ENCODE measurements at regions not wholly inside any gene's neighbourhood (a gene's known extent, or its start where the extent isn't known, plus 50 kb on each side); places are given as distances from the start of the nearest gene placed in this dataset.
"Not testable (repeated sequence)": the region's sequence is repeated elsewhere in the genome, so short reads cannot be mapped to it uniquely, and the experiment has no call there.

DNA sequence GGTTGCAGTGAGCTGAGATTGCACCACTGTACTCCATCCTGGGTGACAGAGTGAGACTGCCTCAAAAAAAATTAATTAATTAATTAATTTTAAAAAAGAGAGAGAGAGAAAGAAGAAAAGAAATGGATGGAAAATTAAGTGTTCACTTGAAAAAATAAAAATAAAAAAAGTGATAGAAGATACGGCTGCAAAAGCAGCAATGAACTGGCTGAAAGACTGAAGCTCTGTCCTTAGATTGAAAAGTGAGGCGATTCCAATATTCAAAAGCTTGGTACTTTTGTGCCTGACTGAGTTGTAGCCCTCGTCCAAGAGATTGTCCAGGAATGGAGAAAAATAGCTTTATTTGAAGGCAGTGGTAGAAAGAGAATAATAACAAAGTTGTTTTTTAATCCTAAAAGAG lies 154.6 kb downstream of the ADSS2 start:
- no peak overlapping the region for H3K4me3 Mint-ChIP-seq
- no peak for DNase-seq
- H3K27me3 Mint-ChIP-seq, result no peaks in the 10 kb centered on the region
- intact Hi-C loops (cut with micrococcal nuclease), result no loop called here
- ChIA-PET CTCF (interaction anchor here (1.0 to 1.2 kb wide), 3 partner anchors 11 to 118 kb away, joined by 3 read pairs; no protein-coding TSS in a partner anchor), POLR2A (no interaction called here)
- H3K36me3 Mint-ChIP-seq (ENCODE audit: low read depth), result no peaks in the 10 kb centered on the region
- peaks cover 5% of the 10 kb centered on the region for H3K4me1 Mint-ChIP-seq (ENCODE audit: low read depth)
- H3K9me3 Mint-ChIP-seq, result no peaks in the 10 kb centered on the region
- TF ChIP-seq, protein P1, sequence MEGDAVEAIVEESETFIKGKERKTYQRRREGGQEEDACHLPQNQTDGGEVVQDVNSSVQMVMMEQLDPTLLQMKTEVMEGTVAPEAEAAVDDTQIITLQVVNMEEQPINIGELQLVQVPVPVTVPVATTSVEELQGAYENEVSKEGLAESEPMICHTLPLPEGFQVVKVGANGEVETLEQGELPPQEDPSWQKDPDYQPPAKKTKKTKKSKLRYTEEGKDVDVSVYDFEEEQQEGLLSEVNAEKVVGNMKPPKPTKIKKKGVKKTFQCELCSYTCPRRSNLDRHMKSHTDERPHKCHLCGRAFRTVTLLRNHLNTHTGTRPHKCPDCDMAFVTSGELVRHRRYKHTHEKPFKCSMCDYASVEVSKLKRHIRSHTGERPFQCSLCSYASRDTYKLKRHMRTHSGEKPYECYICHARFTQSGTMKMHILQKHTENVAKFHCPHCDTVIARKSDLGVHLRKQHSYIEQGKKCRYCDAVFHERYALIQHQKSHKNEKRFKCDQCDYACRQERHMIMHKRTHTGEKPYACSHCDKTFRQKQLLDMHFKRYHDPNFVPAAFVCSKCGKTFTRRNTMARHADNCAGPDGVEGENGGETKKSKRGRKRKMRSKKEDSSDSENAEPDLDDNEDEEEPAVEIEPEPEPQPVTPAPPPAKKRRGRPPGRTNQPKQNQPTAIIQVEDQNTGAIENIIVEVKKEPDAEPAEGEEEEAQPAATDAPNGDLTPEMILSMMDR (IDR thresholded peaks at IDR 0.05), result no peak
- no peak for ATAC-seq
- no peak overlapping the region for H3K27ac Mint-ChIP-seq

DNA sequence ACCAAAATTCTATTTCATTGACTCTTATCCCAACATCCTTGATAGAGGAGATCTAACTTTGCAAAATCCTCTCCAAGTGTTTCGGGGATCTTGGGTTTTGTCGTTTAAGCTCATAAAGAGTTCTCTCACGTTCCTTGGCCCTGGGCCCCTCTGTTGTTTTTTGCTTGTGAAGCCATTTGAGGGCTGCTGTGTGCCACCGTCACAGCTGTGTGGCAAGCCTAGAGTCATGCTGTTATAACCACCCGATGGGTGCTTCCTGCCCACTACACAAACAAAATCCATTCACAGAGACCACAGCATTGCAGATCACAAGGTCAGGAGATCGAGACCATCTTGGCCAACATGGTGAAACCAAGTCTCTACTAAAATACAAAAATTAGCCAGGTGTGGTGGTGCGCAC lies 154.1 kb downstream of the ADSS2 start:
- intact Hi-C loops (cut with micrococcal nuclease), result no loop called here
- Mint-ChIP-seq H3K9me3 (no peaks in the 10 kb centered on the region), H3K4me3 (no peak overlapping the region), H3K36me3 (ENCODE audit: low read depth) (no peaks in the 10 kb centered on the region), H3K27me3 (no peaks in the 10 kb centered on the region), H3K4me1 (ENCODE audit: low read depth) (peaks cover 5% of the 10 kb centered on the region), H3K27ac (no peak overlapping the region)
- POLR2A ChIA-PET, result no interaction called here
- TF ChIP-seq, protein P1 (IDR thresholded peaks at IDR 0.05), result no peak
- DNase-seq (no peak), ATAC-seq (no peak)
- CTCF ChIA-PET, result interaction anchor here (1.0 to 2.9 kb wide), 4 partner anchors 8 to 118 kb away, joined by 3 to 32 read pairs (median 3); no protein-coding TSS in a partner anchor

DNA sequence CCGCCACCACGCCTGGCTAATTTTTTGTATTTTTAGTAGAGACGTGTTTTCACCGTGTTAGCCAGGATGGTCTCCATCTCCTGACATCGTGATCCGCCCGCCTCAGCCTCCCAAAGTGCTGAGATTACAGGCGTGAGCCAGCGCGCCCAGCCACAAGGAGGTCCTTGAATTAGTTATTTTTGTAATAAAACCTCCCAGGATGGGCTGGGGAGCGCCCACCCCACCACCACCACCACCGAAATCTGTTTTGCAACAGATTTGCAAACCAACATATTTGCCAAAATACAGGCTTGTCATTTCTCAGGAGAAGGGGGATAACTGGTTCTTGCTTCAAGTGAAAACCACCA lies 151.7 kb downstream of the ADSS2 start:
- CTCF ChIA-PET, result interaction anchor here (0.6 to 2.9 kb wide), 18 partner anchors 9 to 963 kb away, joined by 3 to 32 read pairs (median 4); no protein-coding TSS in a partner anchor
- ATAC-seq; POLR2A ChIA-PET; H3K4me1 Mint-ChIP-seq (ENCODE audit: low read depth); H3K9me3 Mint-ChIP-seq; intact Hi-C loops (cut with micrococcal nuclease); DNase-seq; H3K27me3 Mint-ChIP-seq; H3K36me3 Mint-ChIP-seq (ENCODE audit: low read depth); H3K27ac Mint-ChIP-seq: not testable (repeated sequence)
- peak overlapping the region; percentile 67 for H3K4me3 Mint-ChIP-seq

DNA sequence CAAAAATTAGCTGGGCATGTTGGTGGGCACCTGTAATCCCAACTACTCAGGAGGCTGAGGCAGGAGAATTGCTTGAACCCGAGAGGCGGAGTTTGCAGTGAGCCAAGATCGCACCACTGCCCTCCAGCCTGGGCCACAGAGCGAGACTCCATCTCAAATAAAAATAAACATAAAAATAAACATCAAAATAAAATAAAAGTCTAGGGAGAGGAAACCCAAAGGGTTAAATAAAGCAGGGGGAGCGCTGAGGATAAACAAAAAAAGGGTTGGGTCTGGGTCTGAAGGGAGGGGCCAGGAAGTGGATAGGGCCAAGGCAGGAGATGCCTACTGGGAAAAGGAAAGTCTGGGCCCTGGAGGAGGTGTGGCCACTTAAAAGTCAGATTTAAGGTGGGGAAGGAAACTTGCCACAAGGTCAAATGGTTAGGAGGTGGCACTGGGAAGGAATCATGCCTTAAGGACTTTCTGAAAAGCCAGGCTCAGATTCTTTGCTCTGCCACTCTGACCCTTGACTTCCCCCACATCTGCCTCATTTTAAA lies 150.0 kb downstream of the ADSS2 start:
- Mint-ChIP-seq H3K4me1 (ENCODE audit: low read depth) (peaks cover 5% of the 10 kb centered on the region), H3K9me3 (no peaks in the 10 kb centered on the region), H3K36me3 (ENCODE audit: low read depth) (no peaks in the 10 kb centered on the region), H3K27me3 (no peaks in the 10 kb centered on the region), H3K27ac (no peak overlapping the region), H3K4me3 (no peak overlapping the region)
- intact Hi-C loops (cut with micrococcal nuclease), result no loop called here
- DNase-seq (no peak), ATAC-seq (no peak)
- POLR2A ChIA-PET, result no interaction called here
- CTCF ChIA-PET, result no interaction called here
- TF ChIP-seq, protein P1 (IDR thresholded peaks at IDR 0.05), result no peak

DNA sequence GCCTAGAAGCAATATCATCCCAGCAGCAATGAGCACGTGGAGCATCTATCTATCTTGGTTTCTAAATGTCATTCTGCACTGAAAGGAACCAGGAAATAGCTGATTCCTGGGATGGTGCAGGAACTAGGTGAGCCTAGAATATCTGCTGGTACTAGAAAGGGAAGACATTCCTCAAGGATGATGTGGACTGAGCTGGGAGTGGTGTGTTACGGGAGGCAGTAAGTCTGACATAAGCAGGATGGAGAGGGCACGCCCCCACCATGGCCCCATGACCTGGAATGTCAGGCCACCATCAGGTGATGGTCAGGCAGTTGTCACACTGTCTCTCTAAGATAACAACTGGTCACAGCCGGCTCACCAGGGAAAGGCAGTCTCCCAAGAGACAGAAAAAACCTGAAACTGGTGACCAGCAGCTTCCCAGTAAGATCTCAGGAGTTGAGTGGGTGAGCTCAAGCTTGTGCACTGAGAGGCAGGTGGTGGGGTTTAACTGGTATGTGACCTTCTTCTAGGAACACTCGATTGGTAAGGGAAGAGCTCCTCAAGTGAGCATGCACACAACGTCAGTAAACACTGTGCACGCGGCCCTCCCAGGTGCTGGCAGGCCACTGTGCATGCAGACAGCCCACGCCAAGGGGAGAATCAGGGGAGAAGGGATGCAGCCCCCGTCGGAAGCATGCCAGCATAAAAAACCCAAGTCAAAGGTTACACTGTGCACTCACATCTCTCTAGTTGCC lies 148.7 kb downstream of the ADSS2 start:
- ChIA-PET POLR2A (no interaction called here), CTCF (no interaction called here)
- no peak overlapping the region for H3K27ac Mint-ChIP-seq
- intact Hi-C loops (cut with micrococcal nuclease), result no loop called here
- no peak for DNase-seq
- H3K27me3 Mint-ChIP-seq, result no peaks in the 10 kb centered on the region
- TF ChIP-seq, protein P1 (IDR thresholded peaks at IDR 0.05), result no peak
- H3K4me1 Mint-ChIP-seq (ENCODE audit: low read depth), result peaks cover 5% of the 10 kb centered on the region
- no peak overlapping the region for H3K4me3 Mint-ChIP-seq
- ATAC-seq, result no peak
- H3K9me3 Mint-ChIP-seq, result peaks cover 2% of the 10 kb centered on the region
- H3K36me3 Mint-ChIP-seq (ENCODE audit: low read depth), result no peaks in the 10 kb centered on the region

Data from activated CD8-positive, alpha-beta T cell treated with anti-CD3 and anti-CD28 coated beads for 36 hours (primary cell).